Mucosa of gallbladder (tissue), 1 donor: ENCODE measurements at regions not wholly inside any gene's neighbourhood (a gene's known extent, or its start where the extent isn't known, plus 50 kb on each side); places are given as distances from the start of the nearest gene placed in this dataset.
"Not testable (repeated sequence)": the region's sequence is repeated elsewhere in the genome, so short reads cannot be mapped to it uniquely, and the experiment has no call there.

Experiments used
- DNase-seq: peaks from one replicate; pipeline ENCODE4 v3.0.0-alpha.2; 2020; ENCODE audit warnings: low spot score
- donor health status: DM: no; HTN: no; CAD: no.

GRCh38 chr15:25067725-25068309, 113.0 kb downstream of the SNRPN start:
- no peak for DNase-seq

GRCh38 chr15:25068696-25069095, 113.9 kb downstream of the SNRPN start:
- no peak for DNase-seq

- DNase-seq, result no peak
These were observed 115.7 kb downstream of the SNRPN start for GRCh38 chr15:25070353-25070963.

DNA sequence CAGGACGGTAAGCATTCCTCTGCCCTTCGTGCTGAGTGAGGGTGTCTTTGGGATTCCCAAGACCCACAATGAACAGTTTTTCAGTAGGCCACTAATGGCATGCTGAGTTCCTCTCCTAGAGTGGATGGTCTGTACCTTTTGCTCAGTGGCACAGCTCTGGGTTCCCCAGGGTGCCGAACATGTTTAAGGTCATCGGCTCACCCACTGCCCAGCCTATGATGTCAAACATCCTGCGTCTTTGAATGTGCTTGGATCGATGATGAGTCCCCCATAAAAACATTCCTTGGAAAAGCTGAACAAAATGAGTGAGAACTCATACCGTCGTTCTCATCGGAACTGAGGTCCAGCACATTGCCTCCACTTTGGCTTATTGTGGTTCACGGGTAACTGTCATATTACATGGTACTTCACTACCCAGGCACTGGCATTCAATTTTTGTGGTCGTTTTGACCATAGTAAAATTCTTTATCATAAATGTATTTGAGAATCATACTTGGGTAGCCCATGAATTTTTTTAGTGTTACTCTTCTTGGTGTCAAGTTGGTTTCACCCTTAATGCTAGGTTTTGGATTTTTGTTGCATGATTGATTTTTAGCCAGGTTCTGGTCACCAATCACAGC, 118.2 kb downstream of the SNRPN start:
- DNase-seq, result no peak

DNA sequence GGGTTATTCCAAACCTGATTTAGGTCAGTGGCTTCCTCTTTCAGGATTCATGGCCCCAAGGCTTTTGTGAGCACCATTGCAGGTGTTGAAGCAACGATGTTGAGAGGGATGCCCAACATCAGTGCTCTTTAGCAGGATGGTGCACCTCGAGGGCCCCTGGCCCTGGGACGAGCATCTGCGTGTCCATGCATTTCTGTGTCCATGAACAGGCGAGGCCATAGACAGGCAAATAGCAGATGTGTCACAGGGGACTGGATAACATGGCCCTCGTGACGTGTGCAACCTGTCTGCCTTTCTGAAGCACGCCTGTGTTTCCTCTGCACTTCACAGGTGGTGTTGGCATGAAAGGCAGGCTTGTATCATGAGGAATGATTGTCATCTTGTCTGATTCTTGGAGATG, 132.3 kb downstream of the SNRPN start:
- DNase-seq, result no peak

- DNase-seq, result peak; percentile 6
These were observed 133.5 kb downstream of the SNRPN start for GRCh38 chr15:25088261-25088790.

DNA sequence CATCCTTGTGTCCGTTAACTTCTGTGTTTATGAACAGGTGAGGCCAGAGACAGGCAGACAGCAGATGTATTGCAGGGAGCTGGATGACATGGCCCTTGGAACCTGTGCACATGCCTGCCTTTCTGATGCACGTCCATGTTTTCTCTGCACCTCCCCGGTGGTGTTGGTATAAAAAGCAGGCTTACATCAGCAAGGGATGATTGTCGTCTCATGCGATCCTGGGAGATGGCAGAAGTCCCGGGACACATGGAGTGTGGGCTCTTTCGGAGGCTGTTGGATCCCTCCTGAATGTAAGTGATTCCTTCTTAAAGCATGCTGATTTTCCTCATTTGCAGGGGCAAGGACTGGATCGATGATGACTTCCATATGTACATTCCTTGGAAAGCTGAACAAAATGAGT, 134.8 kb downstream of the SNRPN start:
- peak; percentile 7 for DNase-seq

DNA sequence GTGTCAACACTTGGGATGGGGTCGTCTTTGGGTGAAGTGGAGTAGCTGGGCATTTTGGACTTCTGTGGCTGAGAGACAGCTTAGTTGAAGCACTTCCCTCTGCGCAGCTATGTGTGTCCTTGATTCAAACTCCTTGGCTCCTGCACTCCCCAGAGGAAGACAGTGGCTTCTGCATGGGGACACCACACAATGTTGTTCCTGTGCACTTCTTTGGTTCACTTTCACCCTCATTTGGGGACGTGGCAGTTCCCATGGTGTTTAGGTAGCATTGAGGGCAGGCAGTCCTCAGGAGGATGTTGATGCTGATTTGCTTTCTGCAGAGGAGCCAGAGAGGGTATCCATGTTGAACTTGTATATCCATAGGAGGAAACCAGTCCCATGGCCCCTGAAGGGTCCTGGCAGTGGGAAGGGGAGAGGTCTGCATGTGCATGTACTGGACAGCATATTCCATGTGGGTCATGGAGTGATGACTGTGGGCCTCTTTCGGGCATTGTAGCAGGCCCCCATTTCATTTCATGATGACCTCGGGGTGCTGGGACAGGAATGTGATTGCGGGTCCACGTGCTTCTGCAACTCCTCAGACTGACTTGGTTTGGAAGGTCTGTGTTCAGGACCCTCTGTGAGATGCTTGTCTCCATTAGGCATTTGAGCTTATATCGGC, 135.4 kb downstream of the SNRPN start:
- peak; percentile 9 for DNase-seq

DNA sequence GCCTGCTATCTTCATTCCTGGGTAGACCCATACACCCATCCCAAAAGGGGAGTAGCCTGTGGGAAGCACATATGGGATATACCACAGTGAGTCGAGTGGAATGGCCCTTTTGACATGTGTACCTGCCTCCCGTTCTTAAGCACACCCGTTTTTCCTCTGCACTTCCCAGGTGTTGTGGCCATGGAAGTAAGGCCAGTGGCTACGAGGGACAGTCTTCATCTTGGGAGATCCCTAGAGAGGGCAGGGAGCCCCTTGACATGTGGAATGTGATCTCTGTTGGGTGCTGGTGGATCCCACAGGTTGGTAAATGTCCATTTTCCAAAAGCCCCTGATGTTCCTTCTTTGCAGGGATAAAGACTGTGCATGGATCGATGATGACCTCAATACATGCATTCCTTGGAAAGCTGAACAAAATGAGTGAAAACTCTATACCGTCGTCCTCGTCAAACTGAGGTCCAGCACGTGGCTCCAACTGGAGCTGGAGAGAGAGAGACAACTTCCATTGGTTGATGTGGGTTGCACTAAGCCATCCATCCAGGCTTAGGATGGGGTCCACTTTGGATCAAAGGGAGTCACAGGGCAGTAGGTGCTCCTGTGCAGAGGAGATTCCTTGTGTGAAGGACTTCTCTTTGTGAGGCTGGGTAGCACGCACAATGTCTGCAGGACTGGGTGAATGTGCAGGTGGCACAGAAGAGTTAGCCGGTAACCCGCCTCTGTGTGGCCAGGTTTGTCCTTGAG, 136.8 kb downstream of the SNRPN start:
- peak; percentile 3 for DNase-seq

- no peak for DNase-seq
These were observed 137.9 kb downstream of the SNRPN start for GRCh38 chr15:25092661-25093060.

DNA sequence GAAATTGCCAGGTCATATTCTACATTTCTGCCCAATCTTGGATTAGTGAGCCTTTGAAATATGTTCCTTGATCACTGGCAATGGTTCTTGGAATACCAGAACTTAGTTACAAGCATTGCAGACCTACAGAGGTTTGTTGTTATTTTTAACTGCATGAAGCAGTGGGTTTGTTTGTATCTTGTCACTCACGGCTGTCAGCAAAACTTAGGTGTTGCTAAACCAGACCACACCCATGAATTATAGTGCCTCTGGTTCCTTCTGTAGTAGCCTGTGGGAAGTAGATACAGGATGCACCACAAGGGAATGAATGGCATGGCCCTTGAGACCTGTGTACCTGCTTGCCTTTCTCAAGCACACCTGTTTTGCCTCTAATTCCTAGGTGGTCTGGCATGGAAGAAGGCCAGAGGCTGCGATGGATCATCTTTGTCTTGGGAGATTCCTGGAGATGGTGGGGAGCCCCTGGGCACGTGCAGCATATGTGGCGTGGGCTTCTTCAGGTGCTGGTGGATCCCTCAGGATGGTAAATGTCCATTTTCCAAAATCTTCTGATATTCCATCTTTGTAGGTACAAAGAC, 138.8 kb downstream of the SNRPN start:
- peak; percentile 4 for DNase-seq

- DNase-seq, result no peak
These were observed 139.3 kb downstream of the SNRPN start for GRCh38 chr15:25094066-25094465.

DNA sequence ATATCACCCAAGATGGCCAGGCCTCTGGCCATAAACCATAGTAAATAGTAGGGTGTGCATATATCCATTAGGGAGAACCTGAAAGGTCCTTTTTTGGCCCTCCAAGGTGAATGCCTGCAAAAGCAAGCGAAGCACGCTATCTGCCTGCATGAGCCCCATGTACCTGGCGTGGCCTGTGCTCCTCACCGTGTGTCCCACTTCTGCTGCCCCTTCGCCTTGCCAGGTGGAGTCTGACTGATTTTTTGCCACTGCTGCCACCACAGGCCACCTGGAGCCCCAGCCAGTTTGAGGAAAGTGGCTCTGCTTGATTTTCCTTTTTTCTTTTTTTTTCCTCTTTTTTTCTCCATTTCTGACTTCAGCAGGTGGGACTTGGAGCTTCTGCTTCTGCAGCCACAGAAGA, 139.7 kb downstream of the SNRPN start:
- DNase-seq, result no peak

DNA sequence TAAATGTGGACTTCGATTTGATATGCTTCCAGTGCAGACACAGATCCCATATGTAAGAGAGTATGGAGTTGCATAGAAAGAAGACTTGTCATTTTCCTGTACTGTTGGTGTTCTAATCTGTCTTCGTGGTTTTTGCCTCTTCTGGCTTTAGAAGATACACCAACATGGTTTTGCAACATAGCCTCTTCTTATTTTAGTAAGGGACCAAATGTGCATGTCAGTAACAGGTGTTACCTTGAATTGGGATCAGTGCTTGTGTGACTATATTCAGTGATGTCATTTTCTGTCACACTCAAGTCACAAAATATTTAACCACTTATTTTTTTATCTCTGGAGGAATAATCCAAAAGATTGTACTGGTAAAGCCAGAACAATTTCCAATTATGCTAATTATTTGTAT, 140.4 kb downstream of the SNRPN start:
- no peak for DNase-seq

GRCh38 chr15:25099966-25100365, 145.2 kb downstream of the SNRPN start:
- DNase-seq, result not testable (repeated sequence)

DNA sequence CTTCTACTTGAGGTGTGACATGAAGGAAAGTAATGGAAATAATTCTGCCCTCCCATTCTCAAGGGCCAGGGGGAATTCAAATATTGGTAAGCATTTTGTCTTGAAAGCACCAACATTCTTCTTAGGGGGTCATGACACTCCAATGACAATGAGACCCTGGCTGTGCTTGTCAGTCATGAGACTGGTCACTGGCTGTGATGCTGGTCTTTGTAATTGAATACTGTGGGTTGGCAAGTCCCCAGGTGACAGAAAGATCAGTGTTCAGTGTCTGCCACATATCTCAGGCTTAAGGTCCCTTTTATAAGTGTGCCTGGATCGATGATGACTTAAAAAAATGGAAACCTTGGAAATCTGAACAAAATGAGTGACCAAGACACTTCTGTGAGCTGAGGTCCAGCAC, 151.4 kb downstream of the SNRPN start:
- DNase-seq, result no peak

DNA sequence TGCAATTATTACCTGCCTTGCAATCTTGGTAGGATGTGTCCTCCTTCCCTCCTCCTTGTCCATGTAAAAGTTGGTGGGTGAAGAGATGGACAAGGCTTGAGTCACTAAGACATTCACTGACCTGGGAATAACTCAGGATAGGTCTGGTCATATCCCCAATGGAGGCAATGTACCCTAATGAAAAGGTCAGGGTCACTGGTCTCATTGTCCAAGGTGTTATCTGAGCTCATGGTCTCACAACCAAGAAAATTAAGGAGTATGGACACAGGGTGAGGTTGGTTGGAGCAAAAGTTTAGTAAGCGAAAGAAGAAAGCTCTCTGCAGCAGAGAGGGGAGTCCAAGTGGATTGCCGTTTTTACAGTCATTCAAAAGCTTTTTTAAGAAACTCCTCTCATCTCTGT, 179.0 kb downstream of the SNRPN start:
- DNase-seq, result no peak

GRCh38 chr15:25134546-25134945, 179.8 kb downstream of the SNRPN start:
- DNase-seq, result no peak

DNA sequence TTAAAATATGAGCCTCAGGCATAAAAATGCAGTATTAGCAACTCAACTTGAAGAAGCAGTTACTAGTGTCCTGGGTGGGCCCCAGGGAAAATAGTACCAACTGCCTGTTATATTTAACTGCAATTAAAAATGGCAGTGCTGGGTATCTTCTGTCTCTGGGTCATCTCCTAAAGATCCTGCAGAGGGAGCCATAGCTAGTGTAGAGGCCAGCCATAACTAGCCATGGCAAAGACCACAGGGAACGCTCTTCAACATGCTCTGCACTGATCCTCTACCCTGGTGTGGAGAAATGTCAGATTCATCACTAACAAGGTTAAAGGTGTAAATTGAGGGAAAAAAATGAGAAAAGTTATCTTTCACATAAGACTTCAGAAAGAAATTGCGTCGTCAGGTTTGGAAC, 181.3 kb downstream of the SNRPN start:
- no peak for DNase-seq

GRCh38 chr15:25137013-25137412, 182.2 kb downstream of the SNRPN start:
- DNase-seq, result no peak

DNA sequence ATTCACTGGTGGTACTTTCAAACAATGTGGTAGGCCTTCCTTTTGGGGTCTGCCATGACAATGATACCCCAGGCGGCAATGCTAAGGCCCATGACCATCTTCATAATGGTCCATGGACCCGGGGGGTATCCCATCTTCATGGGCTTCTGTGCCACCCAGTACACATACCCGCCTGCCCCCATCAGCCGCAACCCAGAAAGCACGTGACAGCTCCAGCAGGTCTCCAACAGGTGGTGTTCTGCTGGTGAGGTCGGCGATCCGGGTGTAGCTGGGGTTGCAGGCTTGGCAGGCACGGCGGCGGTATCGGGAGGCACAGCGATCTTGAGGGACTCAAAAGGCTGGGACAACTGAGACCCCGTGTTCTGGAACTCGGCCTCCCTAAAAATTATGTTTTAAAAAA, 214.5 kb downstream of the SNRPN start:
- no peak for DNase-seq
